ENCODE measurements at regions not wholly inside any gene's neighbourhood (a gene's known extent, or its start where the extent isn't known, plus 50 kb on each side); places are given as distances from the start of the nearest gene placed in this dataset.
A peak's percentile ranks its signal among the peaks of the same experiment; 100 is the strongest.

DNA sequence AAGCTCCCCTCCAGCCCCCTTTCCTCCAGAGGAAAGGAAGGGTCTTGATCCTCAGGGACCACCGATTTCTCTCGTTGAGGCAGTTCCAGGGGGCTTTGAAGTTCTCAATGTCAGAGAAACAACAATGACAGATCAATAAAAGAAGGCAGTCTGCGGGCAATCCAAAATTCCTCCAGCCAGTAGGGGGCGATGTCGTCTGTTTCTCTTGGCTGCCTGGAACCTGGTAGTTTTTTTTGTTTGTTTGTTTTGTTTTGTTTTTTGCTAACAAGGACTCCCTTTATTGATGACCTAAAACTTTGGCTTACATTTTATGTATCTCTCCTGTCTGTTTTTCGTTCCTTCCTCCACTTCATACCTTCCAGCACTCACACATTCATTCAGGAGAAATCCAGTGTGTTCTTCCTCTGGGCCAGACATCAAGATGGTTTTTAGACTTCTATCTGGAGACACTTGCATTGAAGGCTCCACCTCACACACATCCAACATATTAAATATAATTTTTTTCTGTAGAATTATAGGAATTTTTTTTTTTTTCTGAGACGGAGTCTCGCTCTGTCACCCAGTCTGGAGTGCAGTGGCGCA, 276.6 kb downstream of the RPLP1 start:
- TF ChIP-seq, protein P1, sequence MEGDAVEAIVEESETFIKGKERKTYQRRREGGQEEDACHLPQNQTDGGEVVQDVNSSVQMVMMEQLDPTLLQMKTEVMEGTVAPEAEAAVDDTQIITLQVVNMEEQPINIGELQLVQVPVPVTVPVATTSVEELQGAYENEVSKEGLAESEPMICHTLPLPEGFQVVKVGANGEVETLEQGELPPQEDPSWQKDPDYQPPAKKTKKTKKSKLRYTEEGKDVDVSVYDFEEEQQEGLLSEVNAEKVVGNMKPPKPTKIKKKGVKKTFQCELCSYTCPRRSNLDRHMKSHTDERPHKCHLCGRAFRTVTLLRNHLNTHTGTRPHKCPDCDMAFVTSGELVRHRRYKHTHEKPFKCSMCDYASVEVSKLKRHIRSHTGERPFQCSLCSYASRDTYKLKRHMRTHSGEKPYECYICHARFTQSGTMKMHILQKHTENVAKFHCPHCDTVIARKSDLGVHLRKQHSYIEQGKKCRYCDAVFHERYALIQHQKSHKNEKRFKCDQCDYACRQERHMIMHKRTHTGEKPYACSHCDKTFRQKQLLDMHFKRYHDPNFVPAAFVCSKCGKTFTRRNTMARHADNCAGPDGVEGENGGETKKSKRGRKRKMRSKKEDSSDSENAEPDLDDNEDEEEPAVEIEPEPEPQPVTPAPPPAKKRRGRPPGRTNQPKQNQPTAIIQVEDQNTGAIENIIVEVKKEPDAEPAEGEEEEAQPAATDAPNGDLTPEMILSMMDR (IDR thresholded peaks at IDR 0.05; ENCODE audit: borderline replicate concordance, insufficient read depth, low read depth, low read length) = peak; percentile 77
- H3K4me3 ChIP-seq (ENCODE audit: low read depth, low read length) = no peak overlapping the region

DNA sequence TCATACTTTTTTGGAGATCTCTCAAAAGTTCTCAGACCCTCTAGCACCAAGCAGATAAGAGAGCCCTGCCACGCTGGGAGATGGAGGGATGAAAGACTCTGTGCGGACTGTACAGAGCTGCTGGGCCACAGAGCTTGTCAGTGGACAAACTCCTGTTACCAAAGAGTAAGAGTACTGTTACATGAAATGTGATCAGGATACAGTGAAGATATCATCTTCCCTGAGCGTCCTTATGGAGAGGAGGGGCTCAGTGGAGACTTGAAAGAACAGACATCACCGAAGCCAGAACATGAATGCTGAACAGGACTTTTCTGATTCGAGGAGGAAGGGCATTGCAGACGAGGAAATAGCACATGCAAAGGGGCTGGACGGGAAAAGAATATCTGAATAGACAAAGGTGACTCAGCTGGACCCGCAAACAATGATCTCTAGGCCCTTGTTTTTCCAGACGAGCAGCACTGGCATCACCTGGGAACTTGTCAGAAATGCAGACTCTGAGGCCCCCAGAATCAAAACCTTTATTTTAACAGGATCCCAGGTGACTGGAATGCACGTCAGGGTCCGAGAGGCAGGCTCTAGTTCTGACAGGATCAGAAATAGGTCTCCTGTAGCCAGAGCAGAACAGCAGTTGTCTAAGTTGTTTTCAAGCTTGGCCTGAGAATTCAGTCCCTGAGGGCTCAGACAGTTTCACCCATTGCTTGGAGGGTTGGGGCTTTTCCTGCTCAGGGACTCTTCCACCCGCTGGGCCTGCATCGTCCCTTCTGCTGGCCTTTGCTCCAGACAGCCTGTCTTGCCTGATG, 277.9 kb downstream of the RPLP1 start:
- TF ChIP-seq, protein P1 (IDR thresholded peaks at IDR 0.05; ENCODE audit: borderline replicate concordance, insufficient read depth, low read depth, low read length) = no peak
- H3K4me3 ChIP-seq (ENCODE audit: low read depth, low read length) = no peak overlapping the region

DNA sequence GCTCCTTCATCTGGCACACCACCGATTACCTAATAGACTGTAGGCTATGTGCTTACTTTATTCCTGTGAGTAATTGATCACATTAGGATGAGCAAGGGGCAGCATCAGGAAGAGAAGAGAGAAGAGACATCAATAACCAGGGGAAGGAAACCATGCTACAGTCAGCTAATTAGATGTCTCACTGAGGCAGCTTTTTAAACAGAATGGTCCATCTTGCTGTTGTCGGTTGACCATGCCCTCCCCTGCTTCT, 278.4 kb downstream of the RPLP1 start:
- no peak overlapping the region for H3K4me3 ChIP-seq (ENCODE audit: low read depth, low read length)
- TF ChIP-seq, protein P1 (IDR thresholded peaks at IDR 0.05; ENCODE audit: borderline replicate concordance, insufficient read depth, low read depth, low read length) = no peak

GRCh38 chr15:69731581-69731980, 279.0 kb downstream of the RPLP1 start:
- TF ChIP-seq, protein P1 (IDR thresholded peaks at IDR 0.05; ENCODE audit: borderline replicate concordance, insufficient read depth, low read depth, low read length) = no peak
- no peak overlapping the region for H3K4me3 ChIP-seq (ENCODE audit: low read depth, low read length)

DNA sequence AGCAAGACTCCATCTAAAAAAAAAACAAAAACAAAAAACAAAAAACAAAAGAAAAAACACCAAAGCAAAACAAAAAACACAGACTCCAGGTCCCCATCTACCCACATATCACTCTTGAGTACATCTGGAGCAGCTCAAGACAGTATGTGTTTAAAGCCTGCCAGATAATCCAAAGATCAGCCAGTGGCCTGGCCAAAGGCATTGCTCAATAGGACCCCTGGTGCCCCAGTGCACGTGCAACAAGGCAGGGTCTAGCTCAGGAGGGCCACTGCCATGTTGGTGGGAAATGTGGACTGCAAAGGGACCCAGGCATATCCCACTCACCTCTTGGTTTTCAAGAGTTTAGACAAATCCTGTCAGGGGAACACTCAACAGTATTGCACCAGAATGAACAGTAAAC, 279.5 kb downstream of the RPLP1 start:
- H3K4me3 ChIP-seq (ENCODE audit: low read depth, low read length) = no peak overlapping the region
- TF ChIP-seq, protein P1 (IDR thresholded peaks at IDR 0.05; ENCODE audit: borderline replicate concordance, insufficient read depth, low read depth, low read length) = no peak

GRCh38 chr15:69734699-69735098, 282.1 kb downstream of the RPLP1 start:
- TF ChIP-seq, protein P1 (IDR thresholded peaks at IDR 0.05; ENCODE audit: borderline replicate concordance, insufficient read depth, low read depth, low read length) = no peak
- H3K4me3 ChIP-seq (ENCODE audit: low read depth, low read length) = no peak overlapping the region

GRCh38 chr15:69735121-69735520, 282.5 kb downstream of the RPLP1 start:
- no peak overlapping the region for H3K4me3 ChIP-seq (ENCODE audit: low read depth, low read length)
- TF ChIP-seq, protein P1 (IDR thresholded peaks at IDR 0.05; ENCODE audit: borderline replicate concordance, insufficient read depth, low read depth, low read length) = no peak
